ENCODE measurements at regions not wholly inside any gene's neighbourhood (a gene's known extent, or its start where the extent isn't known, plus 50 kb on each side); places are given as distances from the start of the nearest gene placed in this dataset.
"Not testable (repeated sequence)": the region's sequence is repeated elsewhere in the genome, so short reads cannot be mapped to it uniquely, and the experiment has no call there.

DNA sequence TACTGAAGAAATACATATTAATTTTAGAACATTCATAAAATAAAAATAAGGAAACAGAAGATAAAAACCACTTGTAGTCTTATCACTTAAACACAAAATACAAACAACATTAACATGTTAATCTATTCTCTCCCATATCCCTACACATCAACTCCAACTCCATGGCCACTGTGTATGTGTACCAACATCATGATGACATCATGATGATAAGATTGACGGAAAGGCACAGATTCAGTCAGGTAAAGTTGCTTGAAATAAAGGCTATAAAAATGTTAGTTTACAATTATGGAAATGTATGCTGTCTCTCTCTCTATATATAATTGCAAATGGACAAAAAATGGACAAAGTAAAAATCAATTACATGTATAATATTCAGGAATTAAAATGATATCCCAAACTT lies 388.5 kb upstream of the UBE2E3 start:
- no peak for DNase-seq

DNA sequence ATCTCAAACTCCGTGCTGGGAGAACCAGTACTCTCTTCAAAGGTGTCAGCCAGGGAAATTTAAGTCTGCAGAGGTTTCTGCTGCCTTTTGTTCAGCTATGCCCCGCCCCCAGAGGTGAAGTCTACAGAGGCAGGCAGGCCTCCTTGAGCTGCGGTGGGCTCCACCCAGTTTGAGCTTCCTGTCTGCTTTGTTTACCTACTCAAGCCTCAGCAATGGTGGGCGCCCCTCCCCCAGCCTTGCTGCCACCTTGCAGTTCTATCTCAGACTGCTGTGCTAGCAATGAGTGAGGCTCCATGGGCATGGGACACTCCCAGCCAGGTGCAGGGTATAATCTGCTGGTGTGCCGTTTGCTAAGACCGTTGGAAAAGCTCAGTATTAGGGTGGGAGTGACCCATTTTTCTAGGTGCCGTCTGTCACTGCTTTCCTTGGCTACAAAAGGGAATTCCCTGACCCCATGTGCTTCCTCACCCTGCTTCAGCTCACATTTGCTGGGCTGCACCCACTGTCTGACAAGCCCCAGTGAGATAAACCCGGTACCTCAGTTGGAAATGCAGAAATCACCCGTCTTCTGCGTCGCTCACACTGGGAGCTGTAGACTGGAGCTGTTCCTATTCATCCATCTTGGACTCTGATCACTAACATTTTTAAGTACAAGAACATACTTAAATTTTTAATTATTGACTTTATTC lies 389.2 kb upstream of the UBE2E3 start:
- peak; percentile 34 for DNase-seq

DNA sequence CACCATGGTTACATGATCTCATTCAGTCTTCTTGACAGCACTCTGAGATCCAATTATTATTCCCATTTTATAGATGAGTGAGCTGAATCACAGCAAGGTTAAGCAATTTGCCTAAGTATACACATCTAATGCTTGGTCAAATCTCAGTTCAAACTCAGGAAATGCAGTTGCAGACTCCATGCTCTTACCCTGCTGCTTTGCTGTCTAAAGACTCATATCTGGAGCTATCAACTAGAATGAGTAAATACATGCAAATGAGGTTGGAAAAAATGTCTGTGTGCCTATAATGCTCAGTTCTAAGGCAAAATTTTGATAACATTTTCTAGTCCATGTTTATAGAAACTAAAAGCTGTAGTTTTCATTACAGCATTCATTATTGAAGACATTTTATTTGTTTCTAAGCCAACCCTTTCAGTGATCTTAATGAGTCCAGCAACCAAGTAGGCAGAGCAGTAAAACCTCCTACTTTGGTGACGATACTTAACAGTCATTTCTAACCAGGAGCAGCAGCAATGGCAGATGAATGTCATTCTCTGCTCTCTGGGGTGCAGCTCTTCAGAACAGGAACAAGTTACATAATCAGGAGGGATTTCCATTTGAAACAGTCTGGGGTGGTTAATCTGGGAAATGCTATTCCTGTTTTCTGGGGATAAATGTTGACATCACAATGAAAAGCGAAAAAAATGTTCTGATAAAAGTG lies 396.8 kb upstream of the UBE2E3 start:
- DNase-seq: peak; percentile 15

DNA sequence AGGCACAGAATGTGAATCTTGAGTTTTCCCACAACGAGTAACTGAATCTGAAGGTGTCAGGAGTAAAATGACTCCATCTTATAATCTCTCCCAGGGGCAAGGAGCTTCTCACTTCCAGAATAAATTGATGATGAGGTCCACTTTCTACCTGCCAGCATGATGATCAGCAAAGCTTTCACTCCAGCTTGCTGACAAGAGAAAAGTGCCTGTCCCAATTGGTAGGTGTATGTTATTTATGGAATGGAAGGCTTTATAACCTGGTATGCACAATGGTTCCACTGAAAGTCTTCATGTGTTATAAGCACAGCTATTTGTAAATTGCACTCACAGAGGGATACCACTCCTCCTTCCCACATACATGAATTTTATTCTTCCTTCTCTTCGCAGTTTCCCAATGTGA lies 401.0 kb upstream of the UBE2E3 start:
- no peak for DNase-seq

DNA sequence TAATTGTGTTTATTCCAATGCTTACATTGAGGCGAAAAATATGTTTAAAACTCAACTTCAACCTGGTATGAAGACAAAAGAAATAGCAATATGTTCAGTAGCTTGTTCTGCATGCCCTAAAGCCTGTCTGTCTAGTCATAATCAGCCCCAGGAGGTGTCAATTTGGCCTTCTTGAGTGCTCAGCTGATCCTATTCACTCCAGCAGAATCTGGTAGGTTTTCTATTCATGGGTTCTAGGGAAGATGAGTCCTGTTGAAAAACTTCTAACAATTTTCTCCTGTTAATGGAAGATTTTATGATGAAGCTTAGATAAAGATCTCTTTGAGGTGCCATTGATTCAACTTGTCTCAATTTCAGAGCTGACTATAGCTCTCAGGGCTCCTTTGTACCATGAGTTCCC lies 402.0 kb upstream of the UBE2E3 start:
- DNase-seq: no peak

DNA sequence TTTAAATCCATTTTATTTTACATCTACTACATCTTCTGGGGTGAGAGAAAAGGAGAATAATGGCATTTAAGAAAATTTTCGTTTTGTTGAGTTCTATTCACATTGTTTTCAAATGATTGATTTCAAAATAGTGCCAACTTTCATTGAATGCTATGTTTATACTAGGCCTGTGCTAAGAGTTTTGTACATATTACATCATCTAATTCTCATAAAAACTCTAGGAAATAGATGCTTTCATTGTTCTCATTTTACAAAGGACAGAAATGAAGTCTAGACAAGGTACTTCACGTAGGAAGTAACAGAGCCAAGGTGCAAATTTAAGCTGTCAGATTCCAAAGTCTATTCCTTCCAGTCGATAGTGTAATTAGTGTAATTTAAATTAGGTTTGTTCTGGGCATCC lies 402.8 kb upstream of the UBE2E3 start:
- no peak for DNase-seq

DNA sequence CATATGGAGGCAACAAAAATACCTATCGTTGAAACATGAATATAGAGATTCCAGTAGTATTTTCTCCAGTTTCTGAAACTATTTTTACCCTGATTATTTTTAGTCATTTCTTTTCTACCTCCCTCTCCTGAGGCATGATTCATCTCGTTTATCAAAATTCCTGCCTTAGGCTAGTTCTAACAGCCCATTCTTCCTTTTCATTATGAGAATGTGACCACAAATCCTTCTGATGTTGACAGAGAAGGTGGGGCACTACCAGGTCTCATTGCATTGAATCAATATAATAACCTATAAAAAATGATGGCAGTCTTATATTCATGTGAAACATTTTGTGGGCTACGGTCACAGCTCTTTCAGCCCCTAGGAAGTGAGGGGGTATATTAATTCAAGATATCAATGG lies 406.5 kb upstream of the UBE2E3 start:
- DNase-seq: no peak

DNA sequence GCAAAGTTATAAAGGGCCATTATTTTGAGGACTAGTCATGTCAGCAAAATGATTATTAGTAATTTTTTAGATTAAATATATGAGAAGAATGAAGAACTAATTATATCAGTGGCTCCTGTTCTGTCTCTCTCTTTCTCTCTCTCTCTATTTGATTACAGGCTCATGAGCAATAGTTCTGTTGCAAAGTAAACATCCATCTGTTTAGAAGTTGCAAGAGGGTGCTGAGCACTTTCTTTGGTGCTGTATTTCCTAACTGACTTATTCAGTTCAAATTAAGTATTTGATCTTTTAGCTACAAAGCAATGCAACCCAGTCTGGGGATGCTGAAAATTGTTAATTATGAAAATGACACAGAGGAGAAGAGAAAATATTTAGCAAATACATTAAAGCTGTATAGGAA lies 408.1 kb upstream of the UBE2E3 start:
- no peak for DNase-seq

DNA sequence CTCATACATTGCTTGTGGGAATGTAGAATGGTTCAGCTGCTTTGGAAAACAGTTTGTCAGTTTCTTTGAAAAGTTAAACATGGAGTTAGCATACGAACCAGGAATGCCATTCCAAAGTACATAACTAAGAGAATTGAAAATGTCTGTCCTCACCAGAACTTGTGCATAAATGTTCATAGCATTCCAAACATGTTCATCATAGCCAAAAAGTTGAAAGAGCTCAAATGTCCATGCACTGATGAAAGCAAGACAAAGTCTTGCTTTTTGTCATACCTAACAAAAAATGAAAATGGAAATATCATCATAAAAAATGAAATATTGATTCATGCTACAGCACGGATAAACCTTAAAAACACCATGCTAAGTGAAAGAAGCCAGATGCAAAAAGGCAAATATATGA lies 408.8 kb upstream of the UBE2E3 start:
- no peak for DNase-seq

DNA sequence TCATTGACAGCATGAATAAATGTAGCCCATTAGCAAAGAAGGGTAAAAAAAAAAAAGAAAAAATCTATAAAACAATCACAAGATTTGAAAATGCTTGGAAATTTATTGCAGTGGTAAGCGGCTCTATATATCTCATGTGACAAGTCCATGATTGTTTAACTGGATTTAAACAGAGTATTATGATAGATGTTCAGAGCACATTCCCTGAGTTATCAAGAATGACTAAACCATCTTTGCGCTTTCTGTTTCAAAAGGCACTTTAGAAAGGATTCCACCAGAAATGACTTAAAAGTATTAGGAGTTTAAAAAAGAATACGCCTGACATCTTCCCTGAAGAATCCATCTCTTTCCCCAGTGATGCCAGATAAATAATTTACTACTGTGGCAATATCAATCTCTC lies 409.5 kb upstream of the UBE2E3 start:
- no peak for DNase-seq

DNA sequence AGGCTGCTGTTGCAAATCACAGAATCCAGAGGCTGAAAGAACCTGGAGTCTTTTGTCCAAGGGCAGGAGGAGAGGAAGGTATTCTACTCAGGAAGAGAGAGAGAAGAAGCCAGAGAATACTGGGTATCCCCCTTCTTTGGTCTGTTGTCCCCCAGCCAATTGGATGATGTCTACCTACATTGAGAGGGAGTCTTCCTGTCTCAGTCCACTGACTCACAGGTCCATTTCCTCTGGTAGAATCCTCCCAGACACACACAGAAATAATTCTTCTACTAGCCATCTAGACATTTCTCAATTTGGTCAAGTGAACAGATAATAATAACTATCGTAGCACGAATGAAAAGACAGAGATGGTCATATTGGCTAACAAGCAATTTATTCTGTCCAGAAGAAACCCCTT lies 416.4 kb upstream of the UBE2E3 start:
- no peak for DNase-seq

DNA sequence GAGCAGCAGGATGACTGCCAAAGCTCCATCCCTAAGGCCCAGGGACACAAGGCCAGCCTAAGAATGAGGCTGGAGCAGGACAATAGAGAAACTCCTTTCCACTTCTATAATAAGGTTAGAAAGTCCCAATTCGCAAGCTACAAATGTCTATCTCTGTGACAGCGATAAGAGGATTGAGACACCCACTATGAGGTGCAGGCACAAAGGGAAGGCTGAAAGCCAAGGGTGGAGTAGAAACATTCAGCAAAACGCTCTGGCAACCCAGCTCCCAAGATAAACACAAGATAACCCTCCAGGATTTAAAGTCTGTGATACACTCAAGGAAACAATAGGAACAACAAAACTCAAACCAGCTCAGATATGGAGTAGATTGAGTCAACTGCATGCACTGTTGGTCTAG lies 418.0 kb upstream of the UBE2E3 start:
- no peak for DNase-seq

DNA sequence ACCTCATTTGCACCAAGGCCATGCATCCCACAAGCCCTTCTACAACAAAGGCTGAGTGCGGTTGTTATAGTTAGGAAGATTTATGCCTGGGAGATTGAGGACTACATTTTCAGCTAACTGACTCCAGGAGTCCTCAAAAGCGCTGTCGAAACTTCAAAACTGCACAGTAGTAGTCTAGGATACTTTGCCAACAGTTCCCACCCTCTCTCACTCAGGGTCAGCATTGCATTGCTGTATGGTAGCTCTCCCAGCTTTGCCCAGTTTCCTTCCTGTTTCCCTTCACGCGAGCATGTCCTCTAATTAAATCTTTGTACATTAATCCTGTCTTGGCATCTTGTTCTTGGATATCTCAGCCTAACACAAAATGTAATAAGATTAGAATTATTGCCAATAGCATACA lies 420.6 kb upstream of the UBE2E3 start:
- peak; percentile 18 for DNase-seq

DNA sequence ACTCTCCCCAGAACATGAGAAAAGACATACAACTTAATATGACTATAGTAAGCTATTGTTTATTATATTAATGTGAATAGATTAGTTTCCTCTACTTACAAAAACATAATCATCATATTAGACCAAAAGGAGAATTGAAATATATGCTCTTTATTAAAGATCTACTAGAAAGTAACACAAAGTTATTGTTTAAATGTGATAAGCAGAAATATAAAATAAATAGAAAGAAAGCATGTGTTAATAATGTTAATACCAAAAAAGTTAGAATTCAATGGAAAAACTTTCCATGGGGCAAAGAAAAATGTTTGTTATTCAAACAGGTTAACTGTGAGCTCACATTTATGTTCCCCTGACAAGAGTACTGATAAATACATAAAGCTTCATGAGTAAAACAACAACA lies 421.4 kb upstream of the UBE2E3 start:
- no peak for DNase-seq

DNA sequence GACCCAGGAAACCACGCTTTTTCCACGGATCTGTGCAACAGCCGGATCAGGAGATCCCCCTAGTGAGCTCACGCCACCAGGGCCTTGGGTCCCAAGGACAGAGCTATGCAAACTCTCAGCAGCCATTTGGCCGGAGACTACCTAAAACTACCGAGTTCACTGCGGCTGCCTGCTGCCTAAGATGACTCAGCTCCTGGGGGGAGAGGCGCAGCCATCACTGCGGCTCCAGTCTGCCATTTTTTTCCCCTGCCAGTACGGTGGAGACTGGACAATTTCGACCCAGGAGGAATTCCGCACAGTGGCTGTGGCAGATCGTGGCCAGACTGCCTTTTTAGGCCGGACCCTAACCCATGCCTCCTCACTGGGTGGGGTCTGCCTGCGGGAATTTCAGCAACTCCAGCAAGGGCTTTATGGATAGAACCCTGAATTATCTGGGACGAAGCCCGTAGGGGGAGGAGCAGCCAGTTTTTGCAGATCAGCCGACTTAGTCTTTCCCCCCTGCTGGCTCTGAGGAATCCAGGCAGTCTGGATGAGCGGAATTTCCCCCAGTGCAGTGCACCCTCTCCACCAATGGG lies 424.9 kb upstream of the UBE2E3 start:
- DNase-seq: no peak

DNA sequence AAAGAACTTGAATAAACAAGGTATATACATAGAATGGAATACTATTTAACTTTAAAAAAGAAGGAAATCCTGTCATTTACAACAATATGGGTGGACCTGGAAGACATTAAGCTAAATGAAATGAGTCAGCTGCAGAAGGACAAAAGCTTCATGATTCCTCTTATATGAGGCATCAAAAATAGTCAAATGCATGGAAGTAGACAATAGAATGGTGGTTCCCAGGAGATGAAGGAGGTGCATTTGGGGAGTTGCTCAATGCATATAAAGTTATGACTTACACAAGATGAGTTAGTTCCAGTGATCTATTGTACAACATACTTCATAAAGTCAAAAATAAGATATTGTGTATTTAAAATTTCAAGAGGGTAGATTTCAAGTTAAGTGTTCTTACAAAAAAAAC lies 426.1 kb upstream of the UBE2E3 start:
- no peak for DNase-seq

DNA sequence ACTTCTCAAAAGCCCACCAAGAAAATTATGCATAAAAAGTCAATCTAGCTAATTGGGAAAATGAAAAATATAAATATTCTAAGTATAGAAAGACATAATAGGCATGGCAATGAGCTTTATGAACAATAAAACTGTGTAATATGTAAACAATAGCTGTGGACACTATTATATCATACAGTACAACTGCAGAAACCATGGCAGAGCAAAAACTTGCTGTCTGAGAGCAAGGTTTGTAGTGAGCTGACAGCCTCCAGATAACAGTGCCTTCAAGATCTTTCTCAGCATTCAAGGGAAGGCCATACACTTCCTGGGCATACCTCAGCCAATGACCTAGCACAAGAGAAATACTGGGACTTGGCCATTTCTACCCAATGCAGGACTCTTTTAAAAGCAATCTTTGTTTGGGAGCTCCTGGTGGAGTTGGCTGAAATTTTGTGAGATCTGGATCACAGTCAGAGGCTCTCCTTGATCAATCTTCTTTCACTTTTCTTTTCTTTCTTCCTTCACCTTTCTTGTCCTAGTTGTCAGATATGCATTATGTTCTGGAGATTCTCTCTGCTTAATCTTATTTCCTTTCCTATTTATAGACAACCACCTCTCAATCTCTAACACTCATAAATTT lies 427.2 kb upstream of the UBE2E3 start:
- no peak for DNase-seq

DNA sequence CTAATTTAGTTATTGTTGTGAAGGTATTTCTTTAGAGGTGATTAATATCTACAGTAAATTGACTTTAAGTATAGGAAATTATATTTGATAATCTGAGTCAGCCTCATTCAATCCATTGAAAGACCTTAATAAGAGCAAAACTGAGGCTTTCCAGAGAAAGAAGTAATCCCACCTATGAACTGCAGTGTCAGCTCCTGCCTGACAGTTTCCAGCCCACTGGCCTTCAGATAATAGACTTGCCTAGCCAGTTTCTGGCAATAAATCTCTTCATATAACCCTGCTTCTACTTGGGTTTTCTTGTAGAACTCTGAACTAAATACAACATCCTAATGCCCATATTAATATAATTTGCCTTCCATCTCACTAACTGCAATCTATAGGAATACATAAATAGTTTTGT lies 437.9 kb upstream of the UBE2E3 start:
- no peak for DNase-seq

DNA sequence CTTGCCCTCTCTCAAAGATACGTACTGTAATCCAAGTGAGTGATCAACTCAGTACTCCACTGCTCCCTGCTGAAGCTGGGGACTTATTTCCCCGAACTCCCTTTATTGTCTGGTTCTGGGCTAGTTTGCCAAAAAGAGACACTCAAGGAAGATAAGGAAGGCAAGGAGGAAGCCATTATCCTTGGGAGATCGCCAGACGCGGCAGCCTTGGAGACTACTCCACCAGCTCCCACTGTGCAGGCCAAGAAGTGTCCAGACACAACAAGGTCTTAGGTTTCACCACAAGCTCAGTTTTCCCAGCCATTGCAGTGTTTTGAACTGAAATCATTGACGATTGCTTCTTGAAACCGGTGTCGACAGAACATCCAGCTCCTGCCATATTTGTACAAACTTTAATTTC lies 439.6 kb upstream of the UBE2E3 start:
- no peak for DNase-seq

DNA sequence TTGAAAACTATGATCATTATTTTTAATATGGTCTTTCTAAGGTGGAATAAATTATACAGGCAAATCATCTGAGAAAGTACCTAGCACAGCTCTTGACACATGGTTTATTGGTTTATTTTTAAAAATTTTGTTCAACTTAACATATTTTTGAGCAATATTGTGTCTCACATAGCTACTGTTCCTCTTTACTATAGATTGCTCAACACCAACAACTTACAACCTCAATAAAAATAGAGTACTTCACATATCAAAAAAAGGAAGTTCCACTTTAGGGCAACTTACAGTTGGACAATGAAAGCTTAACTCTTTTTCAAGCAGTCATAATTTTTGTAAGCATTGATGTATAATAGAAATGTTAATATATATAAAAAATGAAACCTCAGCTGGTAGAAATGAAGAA lies 440.9 kb upstream of the UBE2E3 start:
- no peak for DNase-seq

DNA sequence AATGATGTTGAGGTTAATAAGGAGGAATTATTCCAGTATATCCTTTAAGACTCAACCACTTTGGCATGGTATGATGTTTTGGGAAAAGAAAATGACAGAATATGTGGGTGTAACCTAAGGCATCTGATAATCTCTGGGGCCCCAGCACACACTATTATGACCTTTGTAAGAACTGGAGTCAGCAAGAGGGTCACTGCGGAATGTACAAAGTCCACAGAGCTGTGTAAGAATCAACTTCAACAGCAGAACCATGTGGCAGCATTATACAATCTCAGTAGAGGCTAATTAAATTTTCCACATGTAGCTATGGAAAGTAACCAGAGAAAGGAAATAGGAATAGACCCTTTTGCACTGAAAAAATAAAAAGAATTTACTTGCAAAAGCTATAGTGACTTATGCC lies 445.1 kb upstream of the UBE2E3 start:
- DNase-seq: no peak

DNA sequence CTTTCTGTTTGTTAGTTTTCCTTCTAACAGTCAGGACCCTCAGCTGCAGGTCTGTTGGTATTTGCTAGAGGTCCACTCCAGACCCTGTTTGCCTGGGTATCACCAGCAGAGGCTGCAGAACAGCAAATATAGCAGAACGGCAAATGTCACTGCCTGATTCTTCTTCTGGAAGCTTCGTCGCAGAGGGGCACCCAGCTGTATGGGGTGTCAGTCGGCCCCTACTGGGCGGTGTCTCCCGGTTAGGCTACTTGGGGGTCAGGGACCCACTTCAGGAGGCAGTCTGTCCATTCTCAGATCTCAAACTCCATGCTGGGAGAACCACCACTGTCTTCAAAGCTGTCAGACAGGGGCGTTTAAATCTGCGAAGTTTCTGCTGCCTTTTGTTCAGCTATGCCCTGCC lies 448.6 kb upstream of the UBE2E3 start:
- DNase-seq: not testable (repeated sequence)

DNA sequence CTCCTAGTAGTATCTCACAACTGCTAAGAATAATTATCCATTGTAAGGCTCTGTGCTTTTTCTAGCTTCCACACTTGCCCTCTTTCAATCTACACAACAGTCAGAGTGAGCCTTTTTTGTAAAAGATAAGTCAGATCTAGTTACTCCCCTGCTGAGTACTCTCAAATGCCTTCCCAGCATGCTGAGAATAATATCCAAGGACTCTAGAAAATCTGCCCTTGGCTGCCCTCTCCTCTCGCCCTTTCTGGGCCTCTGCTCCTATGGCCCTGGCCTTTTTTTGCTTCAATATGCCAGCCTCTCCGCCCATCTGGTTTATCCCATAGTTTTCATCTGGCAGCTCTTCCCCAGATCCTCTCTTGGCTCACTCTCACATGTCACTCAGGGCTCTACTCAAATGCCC lies 455.9 kb upstream of the UBE2E3 start:
- no peak for DNase-seq

DNA sequence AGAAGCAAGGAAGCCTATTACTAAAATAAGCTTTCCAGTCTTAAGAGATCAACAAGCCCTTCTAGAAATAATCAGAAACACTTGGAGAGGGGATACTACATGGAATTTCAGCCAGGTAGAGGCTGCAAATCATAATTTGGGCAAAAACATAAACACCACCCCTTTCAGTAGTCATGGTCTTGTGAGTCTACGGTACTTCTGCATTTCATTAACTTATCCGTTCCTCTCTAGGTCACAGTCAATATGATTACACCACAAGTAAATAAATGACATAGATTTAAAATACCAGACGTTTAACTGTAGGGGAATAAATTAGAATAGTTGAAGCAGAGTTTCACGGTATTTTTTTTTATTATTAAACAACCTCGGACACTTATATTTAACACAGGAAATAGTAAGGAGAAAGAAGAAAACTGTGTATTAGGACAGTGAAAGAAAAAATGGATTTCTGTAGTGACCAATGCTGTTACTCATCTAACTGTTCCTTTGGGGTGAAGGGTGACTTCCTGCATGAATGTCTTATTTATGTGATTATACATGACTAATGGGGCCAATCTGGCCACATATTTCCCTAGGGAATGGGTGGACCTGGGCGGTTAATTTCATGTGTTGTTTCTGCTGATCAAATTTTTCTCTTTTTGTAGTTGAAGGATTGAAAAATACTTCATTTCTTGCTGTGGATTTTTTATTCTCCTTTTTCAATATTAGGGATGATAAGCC lies 456.6 kb upstream of the UBE2E3 start:
- peak; percentile 10 for DNase-seq

All from NCI-H82 (cell line).